ENCODE measurements at regions not wholly inside any gene's neighbourhood (a gene's known extent, or its start where the extent isn't known, plus 50 kb on each side); places are given as distances from the start of the nearest gene placed in this dataset.

- no peak for TF ChIP-seq CTCF (IDR thresholded peaks at IDR 0.05; ENCODE audit: insufficient read depth, low read length, severe bottlenecking)
- FAIRE-seq (no peak), DNase-seq (ENCODE audit: low read depth) (no peak)
- Histone ChIP-seq H3K27me3 (ENCODE audit: control insufficient read depth, insufficient read depth, low read length) (peaks cover 2% of the 10 kb centered on the region), H3K4me3 (ENCODE audit: low read depth, low read length) (no peak overlapping the region), H3K36me3 (ENCODE audit: control insufficient read depth, insufficient read depth, low read length) (no peaks in the 10 kb centered on the region)
Observed at GRCh38 chr9:99371376-99371775, 149.3 kb downstream of the SEC61B start.

GRCh38 chr9:99373912-99374311 is 151.8 kb downstream of the SEC61B start:
- Histone ChIP-seq H3K36me3 (ENCODE audit: control insufficient read depth, insufficient read depth, low read length) (no peaks in the 10 kb centered on the region), H3K27me3 (ENCODE audit: control insufficient read depth, insufficient read depth, low read length) (peaks cover 2% of the 10 kb centered on the region), H3K4me3 (ENCODE audit: low read depth, low read length) (no peak overlapping the region)
- no peak for TF ChIP-seq CTCF (IDR thresholded peaks at IDR 0.05; ENCODE audit: insufficient read depth, low read length, severe bottlenecking)
- DNase-seq (ENCODE audit: low read depth) (no peak), FAIRE-seq (no peak)

- DNase-seq (ENCODE audit: low read depth) (no peak), FAIRE-seq (no peak)
- no peaks in the 10 kb centered on the region for H3K36me3 ChIP-seq (ENCODE audit: control insufficient read depth, insufficient read depth, low read length)
- H3K4me3 ChIP-seq (ENCODE audit: low read depth, low read length), result no peak overlapping the region
- TF ChIP-seq CTCF (IDR thresholded peaks at IDR 0.05; ENCODE audit: insufficient read depth, low read length, severe bottlenecking), result no peak
- peaks cover 2% of the 10 kb centered on the region for H3K27me3 ChIP-seq (ENCODE audit: control insufficient read depth, insufficient read depth, low read length)
Observed at GRCh38 chr9:99374793-99375192, 152.7 kb downstream of the SEC61B start.

GRCh38 chr9:99375481-99375880 is 153.4 kb downstream of the SEC61B start:
- FAIRE-seq (no peak), DNase-seq (ENCODE audit: low read depth) (no peak)
- Histone ChIP-seq H3K27me3 (ENCODE audit: control insufficient read depth, insufficient read depth, low read length) (peaks cover 2% of the 10 kb centered on the region), H3K36me3 (ENCODE audit: control insufficient read depth, insufficient read depth, low read length) (no peaks in the 10 kb centered on the region), H3K4me3 (ENCODE audit: low read depth, low read length) (no peak overlapping the region)
- no peak for TF ChIP-seq CTCF (IDR thresholded peaks at IDR 0.05; ENCODE audit: insufficient read depth, low read length, severe bottlenecking)

- TF ChIP-seq CTCF (IDR thresholded peaks at IDR 0.05; ENCODE audit: insufficient read depth, low read length, severe bottlenecking), result no peak
- FAIRE-seq, result no peak
- Histone ChIP-seq H3K36me3 (ENCODE audit: control insufficient read depth, insufficient read depth, low read length) (no peaks in the 10 kb centered on the region), H3K27me3 (ENCODE audit: control insufficient read depth, insufficient read depth, low read length) (peaks cover 1% of the 10 kb centered on the region), H3K4me3 (ENCODE audit: low read depth, low read length) (no peak overlapping the region)
- no peak for DNase-seq (ENCODE audit: low read depth)
Observed at GRCh38 chr9:99377790-99378775, 156.0 kb downstream of the SEC61B start.

All from bronchial epithelial cell (primary cell).